HFFc6 (cell line): ENCODE measurements at regions not wholly inside any gene's neighbourhood (a gene's known extent, or its start where the extent isn't known, plus 50 kb on each side); places are given as distances from the start of the nearest gene placed in this dataset.
A peak's percentile ranks its signal among the peaks of the same experiment; 100 is the strongest.

ENCODE experiments used
- DNase-seq: peaks from one replicate; pipeline ENCODE4 v3.0.0-alpha.2; 2018
- H3K27ac Mint-ChIP-seq: 2 replicates; pipeline ENCODE4 v1.8.0; 2020; ENCODE audit warnings: mild to moderate bottlenecking, mixed read lengths
- H3K27me3 Mint-ChIP-seq: 2 replicates; pipeline ENCODE4 v1.8.0; 2021; ENCODE audit warnings: mild to moderate bottlenecking, moderate library complexity, mixed read lengths; ENCODE audit not compliant: insufficient read depth
- H3K36me3 Mint-ChIP-seq: 2 replicates; pipeline ENCODE4 v1.8.0; 2021; ENCODE audit warnings: low read depth, mixed read lengths
- H3K4me1 Mint-ChIP-seq: 2 replicates; pipeline ENCODE4 v1.8.0; 2020; ENCODE audit warnings: low read depth, mixed read lengths
- H3K4me3 Mint-ChIP-seq: 2 replicates; pipeline ENCODE4 v1.8.0; 2020; ENCODE audit warnings: mild to moderate bottlenecking, moderate library complexity, mixed read lengths
- H3K9me3 Mint-ChIP-seq: 2 replicates; pipeline ENCODE4 v1.8.0; 2020; ENCODE audit warnings: mild to moderate bottlenecking, mixed read lengths
- TF ChIP-seq, protein P1 (sequence below): fragments of 200-600 bp; sonication (generic); IDR thresholded peaks from 2 replicates; pipeline ENCODE4 v1.5.0; 2021; ENCODE audit warnings: antibody characterized with exemption, mild to moderate bottlenecking

DNA sequence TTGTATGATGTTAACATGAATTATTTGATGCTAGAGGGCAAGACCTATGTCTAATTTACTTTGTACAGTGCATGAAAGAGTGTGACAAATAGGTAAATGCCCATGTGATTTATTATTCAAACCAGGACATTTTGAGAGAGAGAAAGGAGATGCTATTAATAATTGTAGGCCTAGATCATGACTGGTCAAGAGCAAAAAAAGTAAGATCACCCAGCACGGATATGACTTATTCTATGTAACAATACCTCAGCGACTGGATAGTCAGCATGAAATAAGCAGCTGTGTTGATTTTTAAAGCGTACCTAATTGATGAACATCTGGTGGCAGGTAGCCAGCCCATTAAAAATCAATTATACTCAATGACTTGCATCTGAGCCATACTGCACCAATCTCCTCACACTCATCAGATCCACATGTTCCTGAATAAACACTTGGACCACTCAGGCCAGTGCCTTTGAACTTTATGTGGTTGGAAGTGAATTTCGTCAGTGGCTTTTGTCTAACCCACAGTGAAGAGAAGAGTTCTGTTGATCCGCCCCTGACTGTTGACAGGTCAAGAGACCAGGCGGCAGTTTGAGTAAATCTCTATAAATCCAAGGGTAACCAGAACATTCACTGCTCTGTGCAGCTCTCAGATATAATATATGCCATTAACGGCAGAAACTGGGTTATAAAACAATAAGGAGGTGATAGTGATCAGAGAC is 435.3 kb downstream of the MDFIC start:
- DNase-seq: peak; percentile 86
- Mint-ChIP-seq H3K4me1 (peaks cover 74% of the 10 kb centered on the region), H3K36me3 (peaks cover 8% of the 10 kb centered on the region; the same call in 1 of the 2 replicates), H3K27me3 (no peaks in the 10 kb centered on the region), H3K27ac (peak overlapping the region; percentile 71), H3K4me3 (peak overlapping the region; percentile 57), H3K9me3 (peaks cover 7% of the 10 kb centered on the region)
- TF ChIP-seq, protein P1, sequence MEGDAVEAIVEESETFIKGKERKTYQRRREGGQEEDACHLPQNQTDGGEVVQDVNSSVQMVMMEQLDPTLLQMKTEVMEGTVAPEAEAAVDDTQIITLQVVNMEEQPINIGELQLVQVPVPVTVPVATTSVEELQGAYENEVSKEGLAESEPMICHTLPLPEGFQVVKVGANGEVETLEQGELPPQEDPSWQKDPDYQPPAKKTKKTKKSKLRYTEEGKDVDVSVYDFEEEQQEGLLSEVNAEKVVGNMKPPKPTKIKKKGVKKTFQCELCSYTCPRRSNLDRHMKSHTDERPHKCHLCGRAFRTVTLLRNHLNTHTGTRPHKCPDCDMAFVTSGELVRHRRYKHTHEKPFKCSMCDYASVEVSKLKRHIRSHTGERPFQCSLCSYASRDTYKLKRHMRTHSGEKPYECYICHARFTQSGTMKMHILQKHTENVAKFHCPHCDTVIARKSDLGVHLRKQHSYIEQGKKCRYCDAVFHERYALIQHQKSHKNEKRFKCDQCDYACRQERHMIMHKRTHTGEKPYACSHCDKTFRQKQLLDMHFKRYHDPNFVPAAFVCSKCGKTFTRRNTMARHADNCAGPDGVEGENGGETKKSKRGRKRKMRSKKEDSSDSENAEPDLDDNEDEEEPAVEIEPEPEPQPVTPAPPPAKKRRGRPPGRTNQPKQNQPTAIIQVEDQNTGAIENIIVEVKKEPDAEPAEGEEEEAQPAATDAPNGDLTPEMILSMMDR: no peak

DNA sequence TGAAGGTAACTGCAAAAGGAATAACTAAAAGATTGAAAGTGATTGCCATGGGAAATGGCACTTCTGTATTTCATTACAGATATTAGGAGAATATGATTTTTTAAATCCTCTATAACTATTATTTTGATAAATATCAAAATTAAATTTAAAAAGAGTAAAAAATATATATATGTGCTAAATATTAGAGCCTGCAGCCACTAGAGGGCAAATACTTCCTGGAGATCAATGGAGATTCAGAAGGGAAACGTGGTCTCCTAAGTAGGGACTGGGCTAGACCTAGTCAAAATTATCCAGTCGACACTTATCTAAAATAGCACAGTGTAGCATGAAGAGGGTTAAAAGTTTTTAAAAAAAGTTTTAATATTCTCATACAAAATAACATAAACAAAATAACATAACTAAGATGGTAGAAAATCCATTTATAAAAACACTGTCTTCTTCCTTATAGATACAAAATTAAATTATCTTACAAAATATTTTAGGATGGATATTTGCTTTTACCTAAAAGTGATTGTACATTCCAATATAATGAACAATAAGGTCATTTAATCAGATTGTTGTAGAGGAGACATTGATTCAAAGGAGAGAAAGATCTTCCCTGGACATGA is 434.3 kb downstream of the MDFIC start:
- Mint-ChIP-seq H3K27me3 (no peaks in the 10 kb centered on the region), H3K4me3 (no peak overlapping the region), H3K36me3 (no peaks in the 10 kb centered on the region), H3K9me3 (no peaks in the 10 kb centered on the region), H3K27ac (peak overlapping the region; percentile 71), H3K4me1 (peaks cover 79% of the 10 kb centered on the region)
- TF ChIP-seq, protein P1: peak; percentile 87
- DNase-seq: no peak

DNA sequence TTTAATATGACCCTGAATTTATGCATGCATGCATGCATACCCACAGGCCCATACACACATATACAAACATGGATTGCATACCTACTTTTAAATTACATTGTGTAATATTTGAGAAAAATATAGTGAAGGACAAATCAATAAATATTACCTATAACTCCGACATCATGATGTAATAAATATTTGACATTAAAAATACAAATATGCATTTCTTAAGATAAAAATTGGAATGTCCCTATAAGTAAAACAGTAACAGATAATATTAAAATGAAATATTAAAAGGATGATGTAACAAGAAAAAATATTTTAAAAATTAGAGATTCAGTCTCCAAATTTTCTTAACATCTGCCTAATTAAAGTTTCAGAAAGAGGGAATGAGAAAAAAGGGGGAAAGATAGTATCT is 433.0 kb downstream of the MDFIC start:
- Mint-ChIP-seq H3K4me3 (no peak overlapping the region), H3K27ac (no peak overlapping the region; the same call in 1 of the 2 replicates), H3K4me1 (peaks cover 85% of the 10 kb centered on the region), H3K9me3 (no peaks in the 10 kb centered on the region), H3K27me3 (no peaks in the 10 kb centered on the region), H3K36me3 (no peaks in the 10 kb centered on the region)
- TF ChIP-seq, protein P1: no peak
- no peak for DNase-seq

DNA sequence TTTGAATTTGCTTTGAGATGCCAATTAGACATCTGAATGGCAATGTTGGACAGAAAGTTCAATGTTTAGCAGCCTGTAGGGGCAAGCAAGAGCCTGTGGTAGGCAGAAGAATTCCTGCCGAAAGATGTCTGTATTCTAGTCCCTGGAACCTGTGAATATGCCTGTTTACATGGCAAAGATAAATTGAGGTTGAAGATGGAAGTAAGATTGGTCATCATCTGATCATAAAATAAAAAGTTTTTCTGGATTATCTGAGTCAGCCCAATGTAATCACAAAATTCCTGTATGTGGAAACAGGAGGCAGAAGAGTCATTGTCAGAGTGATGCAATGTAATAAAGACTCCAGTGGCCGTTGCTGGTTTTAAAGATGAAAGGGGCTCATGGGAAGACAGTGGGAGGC is 430.5 kb downstream of the MDFIC start:
- TF ChIP-seq, protein P1: peak; percentile 49; the same call in 1 of the 2 replicates
- H3K9me3 Mint-ChIP-seq: peaks cover 5% of the 10 kb centered on the region; the same call in 1 of the 2 replicates
- H3K27ac Mint-ChIP-seq: peak overlapping the region; percentile 92
- peak; percentile 90 for DNase-seq
- H3K4me1 Mint-ChIP-seq: peaks cover 77% of the 10 kb centered on the region
- peaks cover 12% of the 10 kb centered on the region for H3K36me3 Mint-ChIP-seq
- peak overlapping the region; percentile 18 for H3K4me3 Mint-ChIP-seq
- no peaks in the 10 kb centered on the region for H3K27me3 Mint-ChIP-seq

DNA sequence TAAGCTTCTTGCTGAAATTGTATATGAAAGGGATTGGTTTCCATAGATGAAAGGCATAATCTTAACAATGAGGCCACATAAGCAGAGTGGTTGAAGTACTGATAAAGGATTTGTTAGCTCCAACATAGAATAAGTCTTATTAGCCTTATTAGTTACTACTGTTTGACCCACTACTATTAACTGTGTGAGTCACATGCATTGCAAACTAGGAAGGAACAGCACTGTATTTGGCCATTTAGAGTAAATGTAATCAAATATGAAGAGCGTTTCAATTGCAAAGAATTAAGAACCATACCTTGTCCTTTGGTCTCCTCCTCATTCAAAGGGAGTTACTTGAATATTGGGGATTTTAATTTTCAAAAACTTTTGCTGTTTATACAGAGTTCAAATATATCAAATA is 428.9 kb downstream of the MDFIC start:
- no peak overlapping the region for H3K27ac Mint-ChIP-seq
- DNase-seq: no peak
- H3K36me3 Mint-ChIP-seq: peaks cover 12% of the 10 kb centered on the region
- TF ChIP-seq, protein P1: no peak
- H3K4me3 Mint-ChIP-seq: no peak overlapping the region
- H3K4me1 Mint-ChIP-seq: peaks cover 77% of the 10 kb centered on the region
- no peaks in the 10 kb centered on the region for H3K27me3 Mint-ChIP-seq
- peaks cover 5% of the 10 kb centered on the region; the same call in 1 of the 2 replicates for H3K9me3 Mint-ChIP-seq
